ENCODE measurements at regions not wholly inside any gene's neighbourhood (a gene's known extent, or its start where the extent isn't known, plus 50 kb on each side); places are given as distances from the start of the nearest gene placed in this dataset.

DNA sequence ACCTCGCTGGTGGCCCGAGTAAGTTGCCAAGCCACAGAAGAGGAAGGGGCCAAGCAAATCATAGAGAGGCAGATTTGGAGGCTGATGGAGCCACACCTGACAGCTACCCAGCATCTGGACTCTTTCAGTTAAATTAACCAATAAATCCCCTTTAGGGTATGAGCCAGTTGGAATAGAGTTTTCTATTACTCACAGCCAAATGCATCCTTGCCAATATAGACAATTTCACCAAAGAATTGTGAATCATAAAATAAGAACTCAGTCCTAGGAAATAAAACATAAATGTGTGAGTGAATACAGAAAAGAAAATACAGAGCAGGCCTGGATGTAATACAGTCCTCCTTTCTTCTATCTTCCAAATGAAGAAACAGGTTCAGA lies 161.6 kb upstream of the ANKRD28 start:
- WGBS: 77% methylated on average over 2 of the region's 2 CpGs
- no peaks in the 10 kb centered on the region for H3K36me3 ChIP-seq
- DNase-seq (ENCODE audit: low spot score): no peak
- H3K4me3 ChIP-seq: no peak overlapping the region
- TF ChIP-seq POLR2A (IDR thresholded peaks at IDR 0.05) (no peak), POLR2AphosphoS5 (IDR thresholded peaks at IDR 0.05) (no peak)
- TF ChIP-seq, protein P1, sequence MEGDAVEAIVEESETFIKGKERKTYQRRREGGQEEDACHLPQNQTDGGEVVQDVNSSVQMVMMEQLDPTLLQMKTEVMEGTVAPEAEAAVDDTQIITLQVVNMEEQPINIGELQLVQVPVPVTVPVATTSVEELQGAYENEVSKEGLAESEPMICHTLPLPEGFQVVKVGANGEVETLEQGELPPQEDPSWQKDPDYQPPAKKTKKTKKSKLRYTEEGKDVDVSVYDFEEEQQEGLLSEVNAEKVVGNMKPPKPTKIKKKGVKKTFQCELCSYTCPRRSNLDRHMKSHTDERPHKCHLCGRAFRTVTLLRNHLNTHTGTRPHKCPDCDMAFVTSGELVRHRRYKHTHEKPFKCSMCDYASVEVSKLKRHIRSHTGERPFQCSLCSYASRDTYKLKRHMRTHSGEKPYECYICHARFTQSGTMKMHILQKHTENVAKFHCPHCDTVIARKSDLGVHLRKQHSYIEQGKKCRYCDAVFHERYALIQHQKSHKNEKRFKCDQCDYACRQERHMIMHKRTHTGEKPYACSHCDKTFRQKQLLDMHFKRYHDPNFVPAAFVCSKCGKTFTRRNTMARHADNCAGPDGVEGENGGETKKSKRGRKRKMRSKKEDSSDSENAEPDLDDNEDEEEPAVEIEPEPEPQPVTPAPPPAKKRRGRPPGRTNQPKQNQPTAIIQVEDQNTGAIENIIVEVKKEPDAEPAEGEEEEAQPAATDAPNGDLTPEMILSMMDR (IDR thresholded peaks at IDR 0.05): no peak
- H3K27me3 ChIP-seq (replicated peaks; ENCODE audit: insufficient read depth): no peaks in the 10 kb centered on the region
- H3K4me1 ChIP-seq (replicated peaks): no peaks in the 10 kb centered on the region
- H3K9me3 ChIP-seq: no peaks in the 10 kb centered on the region
- intact Hi-C loops (cut with DNase I): no loop called here
- H3K27ac ChIP-seq: no peak overlapping the region

DNA sequence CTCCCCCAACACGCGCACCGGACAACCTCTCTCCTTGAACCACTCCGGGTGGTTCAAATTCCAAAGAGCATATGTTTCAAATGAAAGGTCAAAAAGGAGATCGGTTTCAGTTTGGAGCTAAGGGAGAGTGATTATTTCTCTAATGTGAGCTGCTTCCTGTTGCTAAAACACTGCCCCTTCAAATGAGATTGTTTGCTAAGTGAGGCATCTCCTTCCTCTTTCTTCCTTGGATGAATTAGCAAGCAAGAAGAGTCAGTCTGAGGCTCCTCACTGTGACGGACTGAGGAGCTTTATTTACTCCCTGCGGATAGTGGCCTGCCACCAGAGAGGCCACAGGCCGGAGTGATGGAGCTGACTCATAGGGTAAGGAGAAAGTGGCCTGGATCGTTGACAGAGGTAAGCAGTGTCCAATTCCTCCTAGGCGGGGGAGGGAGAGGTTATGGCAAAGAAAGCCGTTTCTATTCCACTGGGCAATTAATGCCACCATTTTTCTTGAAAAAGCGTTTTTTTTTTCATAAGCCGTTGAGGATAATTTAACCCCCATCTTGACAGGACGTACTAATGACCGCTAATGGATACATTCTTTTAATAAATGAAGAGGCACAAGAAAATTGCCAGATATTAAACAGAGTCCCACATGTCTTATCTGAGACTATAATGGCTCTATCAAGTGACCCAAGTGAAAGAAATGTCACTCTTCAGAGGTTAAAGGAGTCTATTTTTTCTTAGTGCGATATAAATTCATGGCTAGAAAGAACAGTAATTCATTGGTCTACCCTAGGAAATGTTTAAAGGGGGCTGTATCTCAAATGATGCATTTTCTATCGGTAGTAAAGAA lies 167.0 kb upstream of the ANKRD28 start:
- no peaks in the 10 kb centered on the region for H3K9me3 ChIP-seq
- no peaks in the 10 kb centered on the region for H3K27me3 ChIP-seq (replicated peaks; ENCODE audit: insufficient read depth)
- 63% methylated on average over 17 of the region's 17 CpGs for WGBS
- no peaks in the 10 kb centered on the region for H3K4me1 ChIP-seq (replicated peaks)
- no peaks in the 10 kb centered on the region for H3K36me3 ChIP-seq
- TF ChIP-seq POLR2AphosphoS5 (IDR thresholded peaks at IDR 0.05) (no peak), POLR2A (IDR thresholded peaks at IDR 0.05) (no peak)
- TF ChIP-seq, protein P1 (IDR thresholded peaks at IDR 0.05): no peak
- no peak overlapping the region for H3K4me3 ChIP-seq
- no peak for DNase-seq (ENCODE audit: low spot score)
- no peak overlapping the region for H3K27ac ChIP-seq
- intact Hi-C loops (cut with DNase I): no loop called here

DNA sequence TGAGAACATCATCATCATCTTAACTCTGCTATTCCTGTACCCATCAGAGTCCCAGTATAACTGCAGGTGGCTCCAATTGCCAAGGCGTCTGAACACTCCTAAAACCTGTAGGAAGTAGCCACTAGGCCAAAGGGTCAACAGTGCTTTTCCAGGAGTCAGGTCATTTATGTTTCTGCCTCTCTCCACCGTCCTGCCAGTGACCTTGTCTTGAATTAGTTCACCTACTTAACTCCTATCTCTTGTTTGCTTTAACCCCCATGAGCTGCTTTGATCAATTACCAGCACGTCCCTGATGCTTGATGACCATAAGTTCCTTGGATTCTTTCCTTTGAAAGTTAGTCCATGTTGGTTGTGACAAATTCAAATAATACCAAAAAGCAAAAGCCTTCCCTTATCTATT lies 169.8 kb upstream of the ANKRD28 start:
- Histone ChIP-seq H3K27me3 (replicated peaks; ENCODE audit: insufficient read depth) (no peaks in the 10 kb centered on the region), H3K9me3 (no peaks in the 10 kb centered on the region), H3K27ac (no peak overlapping the region), H3K4me1 (replicated peaks) (no peaks in the 10 kb centered on the region), H3K36me3 (no peaks in the 10 kb centered on the region), H3K4me3 (no peak overlapping the region)
- no peak for DNase-seq (ENCODE audit: low spot score)
- no peak for TF ChIP-seq POLR2A (IDR thresholded peaks at IDR 0.05)
- no peak for TF ChIP-seq POLR2AphosphoS5 (IDR thresholded peaks at IDR 0.05)
- TF ChIP-seq, protein P1 (IDR thresholded peaks at IDR 0.05): no peak
- intact Hi-C loops (cut with DNase I): no loop called here
- 34% methylated on average over 3 of the region's 3 CpGs for WGBS

DNA sequence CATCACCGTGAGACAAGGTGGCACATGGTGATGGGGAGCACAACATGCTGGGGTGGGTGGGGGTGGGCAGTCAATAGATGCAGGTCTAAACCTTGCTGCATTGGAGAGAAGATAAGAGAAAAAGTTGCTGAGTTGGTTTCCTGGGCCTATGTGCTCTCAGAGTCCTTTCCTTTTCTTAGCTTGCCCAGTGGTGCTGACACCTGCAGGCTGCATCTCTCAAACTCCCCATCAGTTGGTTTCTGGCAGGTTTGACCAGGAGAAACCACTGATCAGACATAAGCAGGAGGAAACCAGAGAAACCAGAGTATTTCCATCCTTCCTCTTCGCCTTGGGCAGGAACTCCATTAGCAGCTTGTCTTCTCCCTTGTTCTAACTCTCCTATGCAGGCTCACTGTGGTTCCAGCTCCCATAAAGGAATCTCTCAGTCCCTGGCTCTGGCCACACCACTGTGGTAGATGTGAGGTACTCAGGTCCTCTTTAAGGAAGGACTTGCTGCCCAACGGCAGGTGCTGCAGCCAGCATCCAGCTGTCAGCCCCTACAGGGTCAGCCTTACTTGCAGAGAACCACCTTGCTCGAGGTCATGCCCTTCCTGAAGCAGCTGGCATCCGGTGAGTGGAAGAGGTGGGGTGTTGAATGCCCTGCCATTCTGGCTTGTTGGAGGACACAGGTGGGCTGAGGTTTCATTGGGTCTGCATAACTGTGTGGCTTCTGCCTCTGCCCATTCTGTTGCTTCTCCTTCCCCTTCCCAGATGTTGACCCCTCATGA lies 172.3 kb upstream of the ANKRD28 start:
- intact Hi-C loops (cut with DNase I): no loop called here
- Histone ChIP-seq H3K4me3 (no peak overlapping the region), H3K27me3 (replicated peaks; ENCODE audit: insufficient read depth) (no peaks in the 10 kb centered on the region), H3K27ac (no peak overlapping the region), H3K4me1 (replicated peaks) (no peaks in the 10 kb centered on the region), H3K9me3 (no peaks in the 10 kb centered on the region), H3K36me3 (no peaks in the 10 kb centered on the region)
- DNase-seq (ENCODE audit: low spot score): no peak
- 93% methylated on average over 5 of the region's 5 CpGs for WGBS
- TF ChIP-seq, protein P1 (IDR thresholded peaks at IDR 0.05): no peak
- TF ChIP-seq POLR2A (IDR thresholded peaks at IDR 0.05) (no peak), POLR2AphosphoS5 (IDR thresholded peaks at IDR 0.05) (no peak)

All from prostate gland (tissue), 2 donors.